ENCODE measurements at regions not wholly inside any gene's neighbourhood (a gene's known extent, or its start where the extent isn't known, plus 50 kb on each side); places are given as distances from the start of the nearest gene placed in this dataset.

DNA sequence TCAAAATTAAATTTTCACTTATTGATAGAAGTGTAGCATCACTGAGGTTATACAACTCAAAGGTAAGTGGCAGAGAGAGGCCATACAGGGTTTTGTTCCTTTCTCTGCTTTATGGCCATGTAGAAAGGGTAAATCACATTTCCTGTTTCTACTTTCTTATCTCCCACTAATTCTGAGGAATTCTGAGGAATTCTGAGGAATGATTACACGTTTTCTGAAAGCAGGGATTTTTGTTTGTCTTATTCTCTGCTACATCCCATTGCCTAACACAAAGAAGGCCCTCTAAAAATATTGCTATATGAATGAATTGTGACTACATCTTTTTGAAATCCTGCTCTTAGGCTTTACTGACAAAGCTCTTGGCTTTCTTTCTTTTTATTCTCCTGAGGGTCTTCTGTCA, 516.9 kb upstream of the ZNF608 start:
- no peaks in the 10 kb centered on the region for H3K4me1 ChIP-seq (ENCODE audit: insufficient read depth, insufficient read length)
- no peaks in the 10 kb centered on the region for H3K27me3 ChIP-seq (ENCODE audit: insufficient read depth, insufficient read length)
- H3K36me3 ChIP-seq (ENCODE audit: insufficient read depth, insufficient read length, low read length) = no peaks in the 10 kb centered on the region
- no peak overlapping the region for H3K4me3 ChIP-seq (ENCODE audit: insufficient read length, low read depth)
- no peak overlapping the region for H3K9ac ChIP-seq (ENCODE audit: insufficient read length, low read depth)
- no peak for DNase-seq (ENCODE audit: low read depth, low spot score)
- no peaks in the 10 kb centered on the region for H3K9me3 ChIP-seq (ENCODE audit: insufficient read depth, low read length)
- no peak for TF ChIP-seq YY1 (IDR thresholded peaks at IDR 0.05; ENCODE audit: insufficient read depth, insufficient read length)
- TF ChIP-seq SUZ12 (IDR thresholded peaks at IDR 0.05; ENCODE audit: extremely low read depth, insufficient read depth, insufficient read length) = no peak
- no peak for TF ChIP-seq ZNF274 (IDR thresholded peaks at IDR 0.05; ENCODE audit: low read depth, low read length)

GRCh38 chr5:125266106-125266505, 519.7 kb upstream of the ZNF608 start:
- TF ChIP-seq SUZ12 (IDR thresholded peaks at IDR 0.05; ENCODE audit: extremely low read depth, insufficient read depth, insufficient read length) (no peak), YY1 (IDR thresholded peaks at IDR 0.05; ENCODE audit: insufficient read depth, insufficient read length) (no peak), ZNF274 (IDR thresholded peaks at IDR 0.05; ENCODE audit: low read depth, low read length) (no peak)
- H3K9ac ChIP-seq (ENCODE audit: insufficient read length, low read depth) = no peak overlapping the region
- H3K9me3 ChIP-seq (ENCODE audit: insufficient read depth, low read length) = no peaks in the 10 kb centered on the region
- H3K27me3 ChIP-seq (ENCODE audit: insufficient read depth, insufficient read length) = no peaks in the 10 kb centered on the region
- DNase-seq (ENCODE audit: low read depth, low spot score) = no peak
- no peaks in the 10 kb centered on the region for H3K4me1 ChIP-seq (ENCODE audit: insufficient read depth, insufficient read length)
- no peaks in the 10 kb centered on the region for H3K36me3 ChIP-seq (ENCODE audit: insufficient read depth, insufficient read length, low read length)
- no peak overlapping the region for H3K4me3 ChIP-seq (ENCODE audit: insufficient read length, low read depth)

- TF ChIP-seq SUZ12 (IDR thresholded peaks at IDR 0.05; ENCODE audit: extremely low read depth, insufficient read depth, insufficient read length) (no peak), ZNF274 (IDR thresholded peaks at IDR 0.05; ENCODE audit: low read depth, low read length) (no peak), YY1 (IDR thresholded peaks at IDR 0.05; ENCODE audit: insufficient read depth, insufficient read length) (no peak)
- Histone ChIP-seq H3K36me3 (ENCODE audit: insufficient read depth, insufficient read length, low read length) (no peaks in the 10 kb centered on the region), H3K4me1 (ENCODE audit: insufficient read depth, insufficient read length) (no peaks in the 10 kb centered on the region), H3K9me3 (ENCODE audit: insufficient read depth, low read length) (no peaks in the 10 kb centered on the region), H3K4me3 (ENCODE audit: insufficient read length, low read depth) (no peak overlapping the region), H3K27me3 (ENCODE audit: insufficient read depth, insufficient read length) (no peaks in the 10 kb centered on the region), H3K9ac (ENCODE audit: insufficient read length, low read depth) (no peak overlapping the region)
- no peak for DNase-seq (ENCODE audit: low read depth, low spot score)
Observed at GRCh38 chr5:125267636-125268248, 521.3 kb upstream of the ZNF608 start.

DNA sequence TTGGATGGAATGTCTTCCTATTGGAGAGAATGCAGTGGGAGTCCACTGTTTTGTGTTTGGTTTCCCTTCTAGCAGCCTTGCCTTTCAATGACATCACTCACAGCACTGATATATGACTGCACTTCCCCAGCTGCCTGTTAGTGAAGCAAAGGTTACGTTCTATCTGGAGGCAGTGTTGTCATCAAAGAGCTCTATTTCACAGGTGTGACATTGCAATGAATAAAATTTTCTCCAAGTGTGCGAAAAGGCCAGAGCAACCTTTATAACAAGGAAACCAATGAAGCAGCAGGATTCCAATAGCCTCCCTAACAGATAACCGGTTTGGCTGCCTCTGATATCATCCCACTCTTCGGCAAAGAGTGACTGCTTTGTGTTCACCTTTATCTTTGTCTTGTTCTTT, 523.5 kb upstream of the ZNF608 start:
- no peak for DNase-seq (ENCODE audit: low read depth, low spot score)
- no peaks in the 10 kb centered on the region for H3K36me3 ChIP-seq (ENCODE audit: insufficient read depth, insufficient read length, low read length)
- TF ChIP-seq SUZ12 (IDR thresholded peaks at IDR 0.05; ENCODE audit: extremely low read depth, insufficient read depth, insufficient read length) (no peak), YY1 (IDR thresholded peaks at IDR 0.05; ENCODE audit: insufficient read depth, insufficient read length) (no peak), ZNF274 (IDR thresholded peaks at IDR 0.05; ENCODE audit: low read depth, low read length) (no peak)
- H3K4me1 ChIP-seq (ENCODE audit: insufficient read depth, insufficient read length) = no peaks in the 10 kb centered on the region
- no peaks in the 10 kb centered on the region for H3K9me3 ChIP-seq (ENCODE audit: insufficient read depth, low read length)
- H3K4me3 ChIP-seq (ENCODE audit: insufficient read length, low read depth) = no peak overlapping the region
- no peak overlapping the region for H3K9ac ChIP-seq (ENCODE audit: insufficient read length, low read depth)
- H3K27me3 ChIP-seq (ENCODE audit: insufficient read depth, insufficient read length) = no peaks in the 10 kb centered on the region

- no peaks in the 10 kb centered on the region for H3K36me3 ChIP-seq (ENCODE audit: insufficient read depth, insufficient read length, low read length)
- H3K9ac ChIP-seq (ENCODE audit: insufficient read length, low read depth) = no peak overlapping the region
- no peaks in the 10 kb centered on the region for H3K27me3 ChIP-seq (ENCODE audit: insufficient read depth, insufficient read length)
- H3K4me1 ChIP-seq (ENCODE audit: insufficient read depth, insufficient read length) = no peaks in the 10 kb centered on the region
- DNase-seq (ENCODE audit: low read depth, low spot score) = no peak
- H3K9me3 ChIP-seq (ENCODE audit: insufficient read depth, low read length) = no peaks in the 10 kb centered on the region
- TF ChIP-seq ZNF274 (IDR thresholded peaks at IDR 0.05; ENCODE audit: low read depth, low read length) (no peak), SUZ12 (IDR thresholded peaks at IDR 0.05; ENCODE audit: extremely low read depth, insufficient read depth, insufficient read length) (no peak), YY1 (IDR thresholded peaks at IDR 0.05; ENCODE audit: insufficient read depth, insufficient read length) (no peak)
- no peak overlapping the region for H3K4me3 ChIP-seq (ENCODE audit: insufficient read length, low read depth)
Observed at GRCh38 chr5:125272357-125272756, 525.9 kb upstream of the ZNF608 start.

DNA sequence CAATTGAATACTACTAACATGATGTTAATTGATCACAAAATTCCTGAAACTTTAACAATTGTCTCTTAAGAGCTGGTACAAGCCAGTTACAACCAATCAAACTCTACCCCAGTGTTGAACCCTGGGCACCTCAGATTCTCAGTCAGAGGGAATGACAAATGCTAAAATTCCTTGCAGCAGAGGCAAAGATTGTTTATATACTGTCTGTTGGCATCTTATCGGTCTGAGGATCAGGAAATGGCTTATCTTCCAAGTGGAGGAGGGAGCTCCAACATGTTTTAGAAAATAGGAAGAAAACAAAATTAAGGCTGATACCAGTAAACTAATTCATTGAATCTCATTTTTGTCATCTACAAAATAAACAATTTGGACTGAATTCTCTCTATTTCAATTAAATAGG, 527.8 kb upstream of the ZNF608 start:
- no peak for TF ChIP-seq YY1 (IDR thresholded peaks at IDR 0.05; ENCODE audit: insufficient read depth, insufficient read length)
- no peak for TF ChIP-seq ZNF274 (IDR thresholded peaks at IDR 0.05; ENCODE audit: low read depth, low read length)
- TF ChIP-seq SUZ12 (IDR thresholded peaks at IDR 0.05; ENCODE audit: extremely low read depth, insufficient read depth, insufficient read length) = no peak
- H3K9ac ChIP-seq (ENCODE audit: insufficient read length, low read depth) = no peak overlapping the region
- H3K36me3 ChIP-seq (ENCODE audit: insufficient read depth, insufficient read length, low read length) = no peaks in the 10 kb centered on the region
- no peaks in the 10 kb centered on the region for H3K9me3 ChIP-seq (ENCODE audit: insufficient read depth, low read length)
- DNase-seq (ENCODE audit: low read depth, low spot score) = no peak
- H3K27me3 ChIP-seq (ENCODE audit: insufficient read depth, insufficient read length) = no peaks in the 10 kb centered on the region
- no peaks in the 10 kb centered on the region for H3K4me1 ChIP-seq (ENCODE audit: insufficient read depth, insufficient read length)
- no peak overlapping the region for H3K4me3 ChIP-seq (ENCODE audit: insufficient read length, low read depth)

GRCh38 chr5:125274938-125275724, 528.7 kb upstream of the ZNF608 start:
- Histone ChIP-seq H3K9ac (ENCODE audit: insufficient read length, low read depth) (no peak overlapping the region), H3K27me3 (ENCODE audit: insufficient read depth, insufficient read length) (no peaks in the 10 kb centered on the region), H3K4me3 (ENCODE audit: insufficient read length, low read depth) (no peak overlapping the region), H3K36me3 (ENCODE audit: insufficient read depth, insufficient read length, low read length) (no peaks in the 10 kb centered on the region), H3K4me1 (ENCODE audit: insufficient read depth, insufficient read length) (no peaks in the 10 kb centered on the region), H3K9me3 (ENCODE audit: insufficient read depth, low read length) (no peaks in the 10 kb centered on the region)
- no peak for DNase-seq (ENCODE audit: low read depth, low spot score)
- TF ChIP-seq SUZ12 (IDR thresholded peaks at IDR 0.05; ENCODE audit: extremely low read depth, insufficient read depth, insufficient read length) = no peak
